Keratinocyte (primary cell): ENCODE measurements at regions not wholly inside any gene's neighbourhood (a gene's known extent, or its start where the extent isn't known, plus 50 kb on each side); places are given as distances from the start of the nearest gene placed in this dataset.

Experiments used
- DNase-seq: peaks from one replicate; pipeline ENCODE4 v3.0.0-alpha.2; 2011; ENCODE audit warnings: low read depth, missing footprints, low spot score
- FAIRE-seq: peaks from 2 replicates; lab custom pipeline; 2011; peaks lifted over from hg19 to GRCh38; lab: Jason Lieb, UNC
- H2AFZ ChIP-seq: 2 replicates; pipeline ENCODE4 v1.6.0; 2012; ENCODE audit warnings: low read length, control low read depth, inconsistent platforms; ENCODE audit not compliant: control insufficient read depth
- H3K27ac ChIP-seq: 2 replicates; pipeline ENCODE4 v1.5.1; 2011; ENCODE audit warnings: low read length; ENCODE audit not compliant: control insufficient read depth, insufficient read depth
- H3K27me3 ChIP-seq: 3 replicates; pipeline ENCODE4 v1.6.0; 2011; ENCODE audit warnings: low read length; ENCODE audit not compliant: control insufficient read depth, insufficient read depth; ENCODE audit errors: extremely low read depth
- H3K36me3 ChIP-seq, 2 experiments: 2 replicates in 1 of 2; 3 replicates in 1 of 2; pipeline ENCODE4 v1.5.1; 2011; ENCODE audit warnings: low read length in 2 of 2, mild to moderate bottlenecking in 1 of 2; ENCODE audit not compliant: control insufficient read depth in 2 of 2, insufficient read depth in 2 of 2; ENCODE audit errors: extremely low read depth in 1 of 2
- H3K4me1 ChIP-seq: 3 replicates; pipeline ENCODE4 v1.5.1; 2011; ENCODE audit warnings: low read length; ENCODE audit not compliant: control insufficient read depth, insufficient read depth; ENCODE audit errors: extremely low read depth
- H3K4me2 ChIP-seq: 3 replicates; pipeline ENCODE4 v1.6.0; 2011; ENCODE audit warnings: low read depth, low read length; ENCODE audit not compliant: control insufficient read depth, insufficient read depth; ENCODE audit errors: extremely low read depth
- H3K4me3 ChIP-seq, 3 experiments: fragments of 200-600 bp in 1 of 3; sonication (generic) in 1 of 3; 2 replicates in 2 of 3; 3 replicates in 1 of 3; pipeline ENCODE4 v1.5.1; 2011 to 2016; ENCODE audit warnings: low read length in 3 of 3, mild to moderate bottlenecking in 3 of 3, control low read depth in 2 of 3, inconsistent platforms in 1 of 3, low read depth in 1 of 3, mixed read lengths in 1 of 3, mixed run types in 1 of 3, moderate library complexity in 1 of 3; ENCODE audit not compliant: control insufficient read depth in 2 of 3, insufficient read depth in 2 of 3; ENCODE audit errors: extremely low read depth in 1 of 3
- H3K79me2 ChIP-seq: 2 replicates; pipeline ENCODE4 v1.6.0; 2012; ENCODE audit warnings: low read length; ENCODE audit not compliant: control insufficient read depth, insufficient read depth
- H3K9ac ChIP-seq: 3 replicates; pipeline ENCODE4 v1.6.0; 2011; ENCODE audit warnings: low read length; ENCODE audit not compliant: control insufficient read depth, insufficient read depth; ENCODE audit errors: extremely low read depth
- H3K9me1 ChIP-seq: 3 replicates; pipeline ENCODE4 v1.6.0; 2011; ENCODE audit warnings: low read length; ENCODE audit not compliant: control insufficient read depth, insufficient read depth; ENCODE audit errors: extremely low read depth
- H3K9me3 ChIP-seq: 2 replicates; pipeline ENCODE4 v1.5.1; 2012; ENCODE audit warnings: low read depth, low read length; ENCODE audit not compliant: control insufficient read depth
- H4K20me1 ChIP-seq: 3 replicates; pipeline ENCODE4 v1.6.0; 2011; ENCODE audit warnings: low read length; ENCODE audit not compliant: control insufficient read depth, insufficient read depth; ENCODE audit errors: extremely low read depth
- EZH2 ChIP-seq: IDR thresholded peaks from one replicate; pipeline ENCODE4 v1.6.1; 2012; ENCODE audit warnings: inconsistent platforms, mild to moderate bottlenecking, low read length, moderate library complexity
- dilution Hi-C: fragments of 300-500 bp; cut with MboI; formaldehyde crosslinking; loops from one replicate; pipeline ENCODE4 v1.7.0; 2020; ENCODE audit warnings: low sequenced_read_pairs; ENCODE audit not compliant: extremely low pct_ligation_motif_present
- TF ChIP-seq, protein P1 (sequence below), 3 experiments: IDR thresholded peaks in 1 of 3; conservative IDR thresholded peaks in 1 of 3; optimal IDR thresholded peaks in 1 of 3; 2 replicates in 2 of 3; 3 replicates in 1 of 3; pipeline versions ENCODE3 to v1.5.1; 2011; ENCODE audit warnings: low read length in 3 of 3, mild to moderate bottlenecking in 3 of 3, moderate library complexity in 2 of 3, control low read depth in 1 of 3, inconsistent platforms in 1 of 3; ENCODE audit not compliant: insufficient read depth in 2 of 3; ENCODE audit errors: extremely low read depth in 1 of 3

GRCh38 chr10:65040796-65041195 is 1519.6 kb downstream of the REEP3 start:
- Histone ChIP-seq H3K4me2 (no peak overlapping the region), H3K27ac (no peak overlapping the region), H3K27me3 (no peaks in the 10 kb centered on the region), H3K9me1 (no peaks in the 10 kb centered on the region), H3K4me1 (no peaks in the 10 kb centered on the region), H2AFZ (no peak overlapping the region), H4K20me1 (no peaks in the 10 kb centered on the region), H3K79me2 (no peaks in the 10 kb centered on the region), H3K36me3 (no peaks in the 10 kb centered on the region), H3K4me3 (no peak overlapping the region), H3K9ac (no peak overlapping the region), H3K9me3 (no peaks in the 10 kb centered on the region)
- dilution Hi-C loops = no loop called here
- TF ChIP-seq, protein P1, sequence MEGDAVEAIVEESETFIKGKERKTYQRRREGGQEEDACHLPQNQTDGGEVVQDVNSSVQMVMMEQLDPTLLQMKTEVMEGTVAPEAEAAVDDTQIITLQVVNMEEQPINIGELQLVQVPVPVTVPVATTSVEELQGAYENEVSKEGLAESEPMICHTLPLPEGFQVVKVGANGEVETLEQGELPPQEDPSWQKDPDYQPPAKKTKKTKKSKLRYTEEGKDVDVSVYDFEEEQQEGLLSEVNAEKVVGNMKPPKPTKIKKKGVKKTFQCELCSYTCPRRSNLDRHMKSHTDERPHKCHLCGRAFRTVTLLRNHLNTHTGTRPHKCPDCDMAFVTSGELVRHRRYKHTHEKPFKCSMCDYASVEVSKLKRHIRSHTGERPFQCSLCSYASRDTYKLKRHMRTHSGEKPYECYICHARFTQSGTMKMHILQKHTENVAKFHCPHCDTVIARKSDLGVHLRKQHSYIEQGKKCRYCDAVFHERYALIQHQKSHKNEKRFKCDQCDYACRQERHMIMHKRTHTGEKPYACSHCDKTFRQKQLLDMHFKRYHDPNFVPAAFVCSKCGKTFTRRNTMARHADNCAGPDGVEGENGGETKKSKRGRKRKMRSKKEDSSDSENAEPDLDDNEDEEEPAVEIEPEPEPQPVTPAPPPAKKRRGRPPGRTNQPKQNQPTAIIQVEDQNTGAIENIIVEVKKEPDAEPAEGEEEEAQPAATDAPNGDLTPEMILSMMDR (optimal IDR thresholded peaks at IDR 0.05 in 1 of 3, IDR thresholded peaks at IDR 0.05 in 1 of 3, conservative IDR thresholded peaks at IDR 0.05 in 1 of 3; ENCODE audit: extremely low read depth in 1 of 3, insufficient read depth in 2 of 3, low read length in 3 of 3) = no peak
- TF ChIP-seq EZH2 = no peak
- DNase-seq (no peak), FAIRE-seq (no peak)

GRCh38 chr10:65041307-65041706 is 1520.1 kb downstream of the REEP3 start:
- Histone ChIP-seq H3K79me2 (no peaks in the 10 kb centered on the region), H3K36me3 (no peaks in the 10 kb centered on the region), H3K27ac (no peak overlapping the region), H3K4me1 (no peaks in the 10 kb centered on the region), H4K20me1 (no peaks in the 10 kb centered on the region), H3K9ac (no peak overlapping the region), H3K4me3 (no peak overlapping the region), H3K27me3 (no peaks in the 10 kb centered on the region), H3K9me1 (no peaks in the 10 kb centered on the region), H3K4me2 (no peak overlapping the region), H3K9me3 (no peaks in the 10 kb centered on the region), H2AFZ (no peak overlapping the region)
- dilution Hi-C loops = no loop called here
- FAIRE-seq (no peak), DNase-seq (no peak)
- TF ChIP-seq, protein P1 (optimal IDR thresholded peaks at IDR 0.05 in 1 of 3, IDR thresholded peaks at IDR 0.05 in 1 of 3, conservative IDR thresholded peaks at IDR 0.05 in 1 of 3; ENCODE audit: extremely low read depth in 1 of 3, insufficient read depth in 2 of 3, low read length in 3 of 3) = no peak
- no peak for TF ChIP-seq EZH2
